Gastroesophageal sphincter (tissue), 3 donors: ENCODE measurements at regions not wholly inside any gene's neighbourhood (a gene's known extent, or its start where the extent isn't known, plus 50 kb on each side); places are given as distances from the start of the nearest gene placed in this dataset.

Experiments used
- POLR2A ChIP-seq, 2 donors: fragments of 450-650 bp; IDR thresholded peaks; one replicate each; pipeline ENCODE4 v1.6.1; 2017; ENCODE audit warnings: antibody characterized with exemption in 2 of 2, mild to moderate bottlenecking in 2 of 2, moderate library complexity in 1 of 2
- POLR2AphosphoS5 ChIP-seq: sonication (generic); formaldehyde crosslinking; IDR thresholded peaks from one replicate; pipeline ENCODE4 v1.6.1; 2017; ENCODE audit warnings: antibody characterized with exemption
- TF ChIP-seq, protein P1 (sequence below), 4 experiments: fragments of 200-600 bp in 2 of 4; fragments of 450-650 bp in 2 of 4; sonication (generic) in 1 of 4; IDR thresholded peaks; one replicate each; pipeline ENCODE4 v1.5.1; 2017 to 2019; ENCODE audit warnings: antibody characterized with exemption in 4 of 4, mild to moderate bottlenecking in 2 of 4, moderate library complexity in 2 of 4

DNA sequence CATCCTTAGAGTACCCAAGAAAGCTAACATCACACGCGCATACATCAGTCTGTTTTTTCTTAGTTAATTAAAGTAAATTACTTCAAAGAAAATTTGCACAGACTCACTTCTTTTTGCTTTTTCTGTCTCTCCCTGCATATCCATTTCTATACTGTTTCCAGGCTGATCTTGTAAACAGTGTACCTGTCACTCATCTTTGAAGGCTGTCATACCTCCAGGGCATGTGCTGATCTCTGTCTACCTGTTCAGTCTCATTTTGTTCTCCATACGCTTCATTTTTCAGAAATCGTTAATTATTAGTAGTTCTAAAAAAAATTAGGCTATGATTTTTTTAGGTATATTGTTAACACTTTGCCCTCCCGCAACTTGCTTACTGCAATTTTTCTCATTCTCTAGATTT is 313.9 kb upstream of the ROBO2 start:
- TF ChIP-seq, protein P1, sequence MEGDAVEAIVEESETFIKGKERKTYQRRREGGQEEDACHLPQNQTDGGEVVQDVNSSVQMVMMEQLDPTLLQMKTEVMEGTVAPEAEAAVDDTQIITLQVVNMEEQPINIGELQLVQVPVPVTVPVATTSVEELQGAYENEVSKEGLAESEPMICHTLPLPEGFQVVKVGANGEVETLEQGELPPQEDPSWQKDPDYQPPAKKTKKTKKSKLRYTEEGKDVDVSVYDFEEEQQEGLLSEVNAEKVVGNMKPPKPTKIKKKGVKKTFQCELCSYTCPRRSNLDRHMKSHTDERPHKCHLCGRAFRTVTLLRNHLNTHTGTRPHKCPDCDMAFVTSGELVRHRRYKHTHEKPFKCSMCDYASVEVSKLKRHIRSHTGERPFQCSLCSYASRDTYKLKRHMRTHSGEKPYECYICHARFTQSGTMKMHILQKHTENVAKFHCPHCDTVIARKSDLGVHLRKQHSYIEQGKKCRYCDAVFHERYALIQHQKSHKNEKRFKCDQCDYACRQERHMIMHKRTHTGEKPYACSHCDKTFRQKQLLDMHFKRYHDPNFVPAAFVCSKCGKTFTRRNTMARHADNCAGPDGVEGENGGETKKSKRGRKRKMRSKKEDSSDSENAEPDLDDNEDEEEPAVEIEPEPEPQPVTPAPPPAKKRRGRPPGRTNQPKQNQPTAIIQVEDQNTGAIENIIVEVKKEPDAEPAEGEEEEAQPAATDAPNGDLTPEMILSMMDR (IDR thresholded peaks at IDR 0.05): no peak
- no peak for TF ChIP-seq POLR2AphosphoS5
- no peak for TF ChIP-seq POLR2A (IDR thresholded peaks at IDR 0.05)
